ENCODE measurements at regions not wholly inside any gene's neighbourhood (a gene's known extent, or its start where the extent isn't known, plus 50 kb on each side); places are given as distances from the start of the nearest gene placed in this dataset.
A peak's percentile ranks its signal among the peaks of the same experiment; 100 is the strongest.
"Not testable (repeated sequence)": the region's sequence is repeated elsewhere in the genome, so short reads cannot be mapped to it uniquely, and the experiment has no call there.

GRCh38 chr1:104028416-104029035 lies 278.8 kb downstream of the AMY1C start:
- no peak overlapping the region for H3K27ac ChIP-seq (ENCODE audit: low read length)
- TF ChIP-seq EZH2phosphoT487 (IDR thresholded peaks at IDR 0.05; ENCODE audit: low read length), result no peak
- no peak for TF ChIP-seq CTCF (IDR thresholded peaks at IDR 0.05; ENCODE audit: low read length)
- no peak for TF ChIP-seq EZH2 (optimal IDR thresholded peaks at IDR 0.05; ENCODE audit: low read depth, low read length)
- H3K36me3 ChIP-seq (replicated peaks; ENCODE audit: insufficient read depth, low read length), result no peaks in the 10 kb centered on the region
- H3K4me1 ChIP-seq (ENCODE audit: low read length), result no peaks in the 10 kb centered on the region
- no peak overlapping the region for H3K9ac ChIP-seq (ENCODE audit: low read length)
- H3K27me3 ChIP-seq (replicated peaks; ENCODE audit: insufficient read depth, low read length), result no peaks in the 10 kb centered on the region
- H3K9me3 ChIP-seq (replicated peaks; ENCODE audit: insufficient read depth, low read length), result no peaks in the 10 kb centered on the region
- no peak overlapping the region for H2AFZ ChIP-seq (ENCODE audit: low read length)
- 0 out of 2 replicates have a peak overlapping the region, but pooled peaks have one; percentile 4 for H3K4me2 ChIP-seq (ENCODE audit: low read depth, low read length)
- no peaks in the 10 kb centered on the region for H3K79me2 ChIP-seq (ENCODE audit: low read length)
- H3K9me2 ChIP-seq (replicated peaks; ENCODE audit: insufficient read depth, low read length), result no peaks in the 10 kb centered on the region
- H3K4me3 ChIP-seq (ENCODE audit: low read length), result no peak overlapping the region
- no peaks in the 10 kb centered on the region for H3F3A ChIP-seq (ENCODE audit: insufficient read depth, low read length)
- H4K20me1 ChIP-seq (ENCODE audit: insufficient read depth, low read length), result no peaks in the 10 kb centered on the region
- peak; percentile 7 for DNase-seq

DNA sequence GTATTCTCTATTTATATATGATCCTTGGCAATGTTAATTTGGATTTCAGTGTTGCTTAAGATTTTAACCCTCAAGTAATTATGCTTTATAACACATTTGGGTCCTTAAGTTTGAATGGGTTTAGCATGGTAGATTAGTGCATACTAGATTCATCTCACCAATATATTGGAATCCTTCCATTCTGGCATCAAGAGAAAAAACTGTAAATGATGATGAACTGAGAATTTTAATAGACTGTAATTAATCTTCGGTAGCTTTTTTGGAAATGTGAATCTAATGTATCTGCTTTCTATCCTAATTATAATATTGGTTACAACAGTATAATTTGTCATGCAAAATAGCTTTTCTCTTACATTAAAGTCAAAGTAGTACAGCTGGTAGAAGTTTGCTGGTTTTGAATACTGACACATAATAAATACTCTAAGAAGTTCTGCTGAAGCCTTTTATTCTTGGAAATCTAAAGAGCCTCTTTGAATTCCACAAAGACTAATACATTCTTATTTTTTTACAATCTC lies 279.8 kb downstream of the AMY1C start:
- H3K9ac ChIP-seq (ENCODE audit: low read length), result no peak overlapping the region
- no peaks in the 10 kb centered on the region for H3K9me2 ChIP-seq (replicated peaks; ENCODE audit: insufficient read depth, low read length)
- no peaks in the 10 kb centered on the region for H3F3A ChIP-seq (ENCODE audit: insufficient read depth, low read length)
- no peak overlapping the region for H2AFZ ChIP-seq (ENCODE audit: low read length)
- no peak for DNase-seq
- no peak overlapping the region for H3K4me3 ChIP-seq (ENCODE audit: low read length)
- H3K36me3 ChIP-seq (replicated peaks; ENCODE audit: insufficient read depth, low read length), result no peaks in the 10 kb centered on the region
- H3K4me1 ChIP-seq (ENCODE audit: low read length), result no peaks in the 10 kb centered on the region
- no peak overlapping the region for H3K4me2 ChIP-seq (ENCODE audit: low read depth, low read length)
- no peaks in the 10 kb centered on the region for H3K9me3 ChIP-seq (replicated peaks; ENCODE audit: insufficient read depth, low read length)
- TF ChIP-seq EZH2 (optimal IDR thresholded peaks at IDR 0.05; ENCODE audit: low read depth, low read length) (no peak), EZH2phosphoT487 (IDR thresholded peaks at IDR 0.05; ENCODE audit: low read length) (no peak), CTCF (IDR thresholded peaks at IDR 0.05; ENCODE audit: low read length) (no peak)
- no peaks in the 10 kb centered on the region for H3K27me3 ChIP-seq (replicated peaks; ENCODE audit: insufficient read depth, low read length)
- no peaks in the 10 kb centered on the region for H4K20me1 ChIP-seq (ENCODE audit: insufficient read depth, low read length)
- no peaks in the 10 kb centered on the region for H3K79me2 ChIP-seq (ENCODE audit: low read length)
- H3K27ac ChIP-seq (ENCODE audit: low read length), result no peak overlapping the region

DNA sequence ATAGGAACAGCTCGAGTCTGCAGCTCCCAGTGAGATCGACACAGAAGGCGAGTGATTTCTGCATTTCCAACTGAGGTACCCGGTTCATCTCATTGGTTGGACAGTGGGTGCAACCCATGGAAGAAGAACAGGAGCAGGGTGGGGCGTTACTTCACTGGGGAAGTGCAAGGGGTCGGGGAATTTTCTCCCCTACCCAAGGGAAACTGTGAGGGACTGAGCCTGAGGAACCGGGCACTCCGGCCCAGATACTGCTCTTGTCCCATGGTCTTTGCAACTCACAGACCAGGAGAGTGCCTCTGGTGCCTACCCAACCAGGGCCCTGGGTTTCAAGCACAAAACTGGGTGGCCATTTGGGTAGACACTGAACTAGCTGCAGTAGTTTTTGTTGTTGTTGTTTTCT lies 307.1 kb downstream of the AMY1C start:
- Histone ChIP-seq H3K79me2 (ENCODE audit: low read length) (no peaks in the 10 kb centered on the region), H3F3A (ENCODE audit: insufficient read depth, low read length) (no peaks in the 10 kb centered on the region), H3K4me1 (ENCODE audit: low read length) (no peaks in the 10 kb centered on the region), H3K27me3 (replicated peaks; ENCODE audit: insufficient read depth, low read length) (no peaks in the 10 kb centered on the region), H3K9me3 (replicated peaks; ENCODE audit: insufficient read depth, low read length) (no peaks in the 10 kb centered on the region), H3K4me2 (ENCODE audit: low read depth, low read length) (no peak overlapping the region), H2AFZ (ENCODE audit: low read length) (no peak overlapping the region), H3K9me2 (replicated peaks; ENCODE audit: insufficient read depth, low read length) (no peaks in the 10 kb centered on the region), H4K20me1 (ENCODE audit: insufficient read depth, low read length) (no peaks in the 10 kb centered on the region), H3K36me3 (replicated peaks; ENCODE audit: insufficient read depth, low read length) (no peaks in the 10 kb centered on the region), H3K9ac (ENCODE audit: low read length) (no peak overlapping the region), H3K27ac (ENCODE audit: low read length) (no peak overlapping the region), H3K4me3 (ENCODE audit: low read length) (no peak overlapping the region)
- TF ChIP-seq EZH2 (optimal IDR thresholded peaks at IDR 0.05; ENCODE audit: low read depth, low read length), result no peak
- no peak for DNase-seq

- H3F3A ChIP-seq (ENCODE audit: insufficient read depth, low read length); H4K20me1 ChIP-seq (ENCODE audit: insufficient read depth, low read length); H3K4me3 ChIP-seq (ENCODE audit: low read length); H3K4me1 ChIP-seq (ENCODE audit: low read length); H3K27ac ChIP-seq (ENCODE audit: low read length); H3K9ac ChIP-seq (ENCODE audit: low read length); H3K79me2 ChIP-seq (ENCODE audit: low read length); H3K9me3 ChIP-seq (replicated peaks; ENCODE audit: insufficient read depth, low read length); H3K36me3 ChIP-seq (replicated peaks; ENCODE audit: insufficient read depth, low read length); H3K27me3 ChIP-seq (replicated peaks; ENCODE audit: insufficient read depth, low read length); H3K9me2 ChIP-seq (replicated peaks; ENCODE audit: insufficient read depth, low read length): not testable (repeated sequence)
- peak overlapping the region; percentile 48 for H2AFZ ChIP-seq (ENCODE audit: low read length)
- H3K4me2 ChIP-seq (ENCODE audit: low read depth, low read length), result peak overlapping the region; percentile 37; the same call in 1 of the 2 replicates
- peak; percentile 77 for DNase-seq
Observed at GRCh38 chr1:104057219-104057898, 307.7 kb downstream of the AMY1C start.

DNA sequence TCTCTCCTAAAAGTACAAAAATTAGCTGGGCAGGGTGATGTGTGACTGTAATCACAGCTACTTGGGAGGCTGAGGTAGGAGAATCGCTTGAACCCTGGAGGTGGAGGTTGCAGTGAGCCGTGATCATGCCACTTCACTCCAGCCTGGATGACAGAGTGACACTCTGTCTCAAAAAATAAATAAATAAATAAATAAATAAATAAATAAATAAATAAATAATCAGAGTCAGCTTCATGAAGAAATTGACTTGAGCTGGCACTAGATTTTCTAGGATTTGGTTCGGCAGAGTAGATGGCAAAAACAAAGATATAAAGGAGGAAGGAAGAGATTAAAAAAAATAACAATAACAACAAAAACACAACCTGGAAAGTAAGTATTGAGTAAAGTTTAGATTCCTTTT lies 311.9 kb downstream of the AMY1C start:
- not testable (repeated sequence) for H3K4me3 ChIP-seq (ENCODE audit: low read length); H3K9ac ChIP-seq (ENCODE audit: low read length); H3K27ac ChIP-seq (ENCODE audit: low read length); H3K4me2 ChIP-seq (ENCODE audit: low read depth, low read length); H3K4me1 ChIP-seq (ENCODE audit: low read length); DNase-seq; H3F3A ChIP-seq (ENCODE audit: insufficient read depth, low read length); H2AFZ ChIP-seq (ENCODE audit: low read length); H3K79me2 ChIP-seq (ENCODE audit: low read length); H4K20me1 ChIP-seq (ENCODE audit: insufficient read depth, low read length); H3K9me3 ChIP-seq (replicated peaks; ENCODE audit: insufficient read depth, low read length); H3K9me2 ChIP-seq (replicated peaks; ENCODE audit: insufficient read depth, low read length); H3K36me3 ChIP-seq (replicated peaks; ENCODE audit: insufficient read depth, low read length); H3K27me3 ChIP-seq (replicated peaks; ENCODE audit: insufficient read depth, low read length)

Measured in MM.1S (cell line).